ENCODE measurements at regions not wholly inside any gene's neighbourhood (a gene's known extent, or its start where the extent isn't known, plus 50 kb on each side); places are given as distances from the start of the nearest gene placed in this dataset.
"Not testable (repeated sequence)": the region's sequence is repeated elsewhere in the genome, so short reads cannot be mapped to it uniquely, and the experiment has no call there.

- DNase-seq, result no peak
These were observed 123.7 kb downstream of the CASP12 start for GRCh38 chr11:104774578-104774977.

- DNase-seq, result no peak
These were observed 125.4 kb downstream of the CASP12 start for GRCh38 chr11:104772806-104773241.

- no peak for DNase-seq
These were observed 126.5 kb downstream of the CASP12 start for GRCh38 chr11:104771763-104772162.

DNA sequence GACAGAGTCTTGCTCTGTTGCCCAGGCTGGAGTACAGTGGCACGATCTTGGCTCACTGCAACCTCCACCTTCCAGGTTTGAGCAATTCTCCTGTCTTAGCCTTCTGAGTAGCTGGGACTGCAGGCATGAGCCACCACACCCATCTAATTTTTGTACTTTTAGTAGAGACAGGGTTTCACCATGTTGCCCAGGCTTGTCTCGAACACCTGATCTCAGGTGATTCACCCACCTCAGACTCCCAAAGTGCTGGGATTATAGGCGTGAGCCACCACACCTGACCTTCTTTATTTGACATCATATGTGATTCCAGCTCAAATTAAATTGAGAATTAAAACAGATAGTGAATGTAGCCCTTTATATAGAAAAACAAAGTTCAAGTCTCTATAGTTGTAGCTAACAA, 127.2 kb downstream of the CASP12 start:
- not testable (repeated sequence) for DNase-seq

DNA sequence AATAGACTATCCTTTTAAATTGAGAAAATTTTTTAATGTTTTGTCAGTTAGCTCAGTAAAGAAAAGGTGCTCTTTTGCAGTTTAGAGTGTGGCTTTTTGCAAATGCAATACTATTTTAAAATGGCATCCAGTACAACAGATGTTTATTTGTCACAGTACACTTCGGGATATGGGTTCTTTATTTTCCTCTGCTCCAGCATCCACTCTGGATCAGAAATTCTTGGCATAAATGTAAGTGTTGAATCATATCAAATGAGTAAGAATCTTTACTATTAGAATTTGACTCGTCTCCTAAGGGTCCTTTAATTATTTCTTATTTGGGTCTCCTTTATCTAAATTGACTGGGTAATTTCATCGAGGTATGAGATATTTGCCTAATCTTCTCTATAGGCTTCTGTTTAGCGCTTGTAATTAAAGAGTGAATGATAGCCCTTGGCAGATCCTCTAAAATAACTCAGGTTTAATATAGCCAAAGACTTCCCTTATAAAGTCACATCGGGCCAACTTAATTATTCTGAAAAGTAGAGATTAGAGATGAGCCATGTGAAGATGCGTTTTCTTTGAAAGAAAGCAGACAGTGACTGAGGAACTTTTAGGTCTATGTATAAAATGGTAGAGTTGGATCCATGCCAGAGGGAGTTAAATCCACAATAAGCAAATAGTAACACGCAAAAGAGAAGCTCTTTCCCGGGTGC, 132.7 kb downstream of the CASP12 start:
- no peak for DNase-seq

DNA sequence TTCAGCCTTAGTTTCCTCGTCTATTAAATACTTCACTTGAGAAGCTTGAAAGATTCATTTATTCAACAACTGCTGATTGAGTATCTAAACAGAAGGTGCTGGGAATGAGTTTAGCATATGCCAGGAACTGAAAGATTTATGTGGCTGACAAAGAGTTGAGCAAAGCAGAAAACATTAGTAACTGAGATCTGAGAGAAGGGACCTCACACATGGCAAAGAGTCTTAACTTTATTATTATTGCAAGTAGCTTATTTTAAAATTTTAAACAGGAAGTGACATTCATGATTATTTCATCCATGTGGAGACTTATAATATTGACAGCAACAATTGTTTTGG, 133.6 kb downstream of the CASP12 start:
- no peak for DNase-seq

GRCh38 chr11:104763930-104764709, 134.1 kb downstream of the CASP12 start:
- DNase-seq, result no peak

DNA sequence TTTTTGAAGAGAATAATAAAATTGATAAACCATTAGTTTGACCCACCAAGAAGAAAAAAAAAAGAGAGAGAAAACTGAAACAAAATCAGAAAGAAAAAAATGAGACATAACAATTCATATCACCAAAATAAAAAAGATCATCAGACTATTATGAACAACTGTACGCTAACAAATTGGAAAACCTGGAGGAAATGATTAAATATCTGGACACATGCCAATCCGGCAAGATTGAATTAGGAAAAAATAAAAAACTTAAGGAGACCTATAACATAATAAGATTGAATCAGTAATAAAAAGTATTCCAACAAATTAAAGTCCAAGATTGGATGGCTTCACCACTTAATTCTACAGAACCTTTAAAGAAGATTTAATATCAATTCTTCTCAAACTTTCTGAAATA, 136.7 kb downstream of the CASP12 start:
- no peak for DNase-seq

- no peak for DNase-seq
These were observed 138.8 kb downstream of the CASP12 start for GRCh38 chr11:104759464-104759863.

GRCh38 chr11:104738918-104739317, 159.3 kb downstream of the CASP12 start:
- DNase-seq, result no peak

GRCh38 chr11:104738208-104738607, 160.1 kb downstream of the CASP12 start:
- DNase-seq, result no peak

GRCh38 chr11:104736502-104736901, 161.8 kb downstream of the CASP12 start:
- no peak for DNase-seq

GRCh38 chr11:104734998-104735397, 163.3 kb downstream of the CASP12 start:
- DNase-seq, result no peak

DNA sequence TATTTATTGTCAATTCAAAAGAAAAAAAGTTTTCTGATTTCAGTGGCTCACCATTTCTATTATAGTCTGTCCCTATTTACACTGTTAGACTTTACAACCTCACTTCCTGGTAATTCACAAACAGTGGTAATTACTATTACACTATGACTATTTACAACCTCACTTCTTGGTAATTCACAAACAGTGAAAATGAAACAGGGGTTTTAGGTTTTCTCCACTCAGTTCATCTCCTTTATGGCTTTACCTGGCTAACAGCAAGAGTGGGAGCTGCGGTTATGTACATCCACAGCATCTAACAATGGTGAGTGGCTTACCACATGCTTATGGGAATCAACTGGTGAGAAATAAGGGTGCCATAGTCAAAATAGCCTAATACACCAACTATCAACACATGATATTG, 166.4 kb downstream of the CASP12 start:
- DNase-seq, result no peak

DNA sequence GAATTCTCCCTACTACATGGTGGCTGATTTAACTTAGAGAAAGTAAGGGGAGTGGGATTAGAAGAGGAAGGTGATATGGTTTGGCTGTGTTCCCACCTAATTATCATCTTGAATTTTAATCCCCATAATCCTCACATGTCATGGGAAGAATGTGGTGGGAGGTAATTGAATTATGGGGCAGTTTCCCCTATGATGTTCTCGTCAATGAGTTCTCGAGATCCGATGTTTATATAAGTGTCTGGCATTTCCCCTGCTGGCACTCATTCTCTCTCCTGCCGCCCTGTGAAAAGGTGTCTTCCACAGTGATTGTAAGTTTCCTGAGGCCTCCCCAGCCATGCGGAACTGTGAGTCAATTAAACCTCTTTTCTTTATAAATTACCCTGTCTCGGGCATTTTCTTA, 169.3 kb downstream of the CASP12 start:
- no peak for DNase-seq

DNA sequence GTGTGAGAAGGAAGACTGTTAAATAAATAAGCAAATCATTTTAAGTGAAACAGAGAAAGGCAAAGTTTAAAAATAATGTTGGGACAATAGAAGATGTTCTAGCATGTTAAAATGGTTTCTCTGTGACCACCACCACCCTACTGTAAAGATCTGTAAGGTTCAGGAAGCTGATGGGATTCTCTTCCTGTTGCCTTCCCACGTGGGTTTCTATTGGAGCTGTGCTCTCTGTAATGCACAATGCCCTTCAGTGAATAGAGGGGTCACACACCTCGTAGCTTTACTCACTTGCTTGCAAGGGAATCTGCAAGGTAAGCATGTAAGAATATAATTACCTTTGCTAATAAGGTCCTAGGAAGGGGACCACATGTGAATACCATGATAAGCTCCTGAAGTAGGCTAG, 170.5 kb downstream of the CASP12 start:
- DNase-seq, result no peak

DNA sequence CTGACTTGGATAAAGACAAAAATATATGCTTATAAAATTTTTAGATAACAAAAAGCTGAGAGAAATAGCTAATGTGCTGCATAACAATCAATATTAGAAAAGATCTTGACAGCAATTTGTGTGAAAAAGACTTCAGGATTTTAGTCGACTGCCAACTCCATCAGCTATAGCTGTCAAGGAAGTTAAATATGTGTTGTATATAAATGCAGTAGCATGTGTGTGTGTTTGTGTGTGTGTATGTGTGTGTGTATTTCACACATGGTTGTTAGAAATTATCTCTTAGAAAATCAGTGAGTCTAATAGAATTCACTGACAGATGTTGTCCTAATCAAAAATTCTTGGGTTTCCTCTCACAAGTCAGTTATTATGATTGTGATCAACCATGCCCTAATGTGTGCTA, 171.2 kb downstream of the CASP12 start:
- no peak for DNase-seq

DNA sequence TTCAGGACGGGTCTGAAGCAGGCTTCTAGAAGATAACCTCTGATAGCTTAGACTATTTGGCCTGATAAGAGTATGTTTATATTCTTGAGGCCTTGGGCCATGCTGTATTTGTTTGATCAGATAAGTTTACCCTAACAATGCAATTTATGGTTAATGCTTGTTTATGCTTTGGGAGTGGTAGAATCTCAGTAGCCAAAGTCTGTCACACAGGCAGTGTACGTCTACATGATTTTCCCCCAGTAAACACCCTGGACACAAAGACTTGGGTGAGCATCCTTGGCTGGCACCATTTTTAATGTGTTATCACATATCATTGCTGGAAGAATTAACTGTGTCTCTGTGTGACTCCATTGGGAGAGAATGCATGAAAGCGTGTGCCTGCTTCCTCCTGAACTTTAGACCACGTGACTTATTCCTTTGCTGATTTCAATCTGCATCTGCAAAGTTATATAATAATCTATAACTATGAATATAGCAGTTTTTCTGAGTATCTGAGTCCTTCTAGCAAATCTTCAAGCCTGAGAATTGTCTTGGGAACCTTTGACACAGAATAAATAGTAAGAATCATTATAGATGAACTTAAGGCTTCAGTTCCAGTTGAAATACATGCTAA, 172.4 kb downstream of the CASP12 start:
- DNase-seq, result no peak

- no peak for DNase-seq
These were observed 184.9 kb downstream of the CASP12 start for GRCh38 chr11:104713401-104713800.

DNA sequence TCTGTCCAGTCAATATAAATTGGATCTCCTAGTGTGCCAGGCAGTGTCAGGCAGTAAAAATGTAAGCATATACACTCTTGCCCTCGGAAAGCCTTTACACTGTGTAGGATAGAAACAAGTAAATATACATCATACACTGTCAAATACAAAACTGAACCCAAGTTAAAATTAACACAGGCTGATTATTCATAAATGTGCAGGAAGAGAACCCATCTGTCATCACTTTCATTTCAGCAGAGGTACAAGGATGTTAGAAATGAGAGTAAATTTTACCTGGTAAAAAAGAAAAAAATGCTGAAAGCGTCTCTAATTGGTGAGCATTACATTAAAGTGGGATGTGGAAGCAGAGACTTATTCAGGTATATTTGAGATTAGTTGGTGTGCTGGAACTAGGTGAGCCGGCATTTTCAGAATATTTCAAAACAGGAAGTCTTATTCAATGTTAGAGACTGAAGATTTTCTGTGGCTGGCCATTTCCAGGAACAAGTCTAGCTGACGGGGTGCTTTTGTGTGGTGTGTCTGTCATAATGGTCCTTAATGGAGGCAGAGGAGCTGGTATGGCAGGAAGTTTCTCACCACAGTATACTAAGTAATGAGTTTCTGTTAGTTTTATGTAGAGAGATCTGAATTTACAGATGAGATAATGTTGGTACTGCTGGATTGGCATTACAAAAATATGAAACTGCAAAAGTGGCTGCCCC, 192.6 kb downstream of the CASP12 start:
- no peak for DNase-seq

DNA sequence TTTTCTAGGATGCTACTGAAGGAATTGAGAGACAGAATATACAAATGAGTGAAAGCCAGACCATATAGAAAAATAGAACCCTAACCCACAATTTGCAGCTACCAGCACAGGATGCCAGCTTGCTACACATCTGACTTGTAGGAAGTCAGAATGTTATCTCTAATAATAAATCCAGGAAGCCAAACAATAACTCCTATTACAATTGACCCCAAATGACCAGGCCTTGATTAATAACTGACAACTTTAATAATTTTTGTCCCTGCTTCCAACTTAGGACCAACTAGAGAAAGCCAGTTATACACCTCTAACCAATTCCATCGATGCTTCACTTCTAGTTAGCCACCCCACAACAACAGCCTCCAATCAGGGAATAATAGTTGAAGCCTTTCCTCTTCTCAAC, 193.4 kb downstream of the CASP12 start:
- no peak for DNase-seq

- no peak for DNase-seq
These were observed 194.0 kb downstream of the CASP12 start for GRCh38 chr11:104704146-104704830.

DNA sequence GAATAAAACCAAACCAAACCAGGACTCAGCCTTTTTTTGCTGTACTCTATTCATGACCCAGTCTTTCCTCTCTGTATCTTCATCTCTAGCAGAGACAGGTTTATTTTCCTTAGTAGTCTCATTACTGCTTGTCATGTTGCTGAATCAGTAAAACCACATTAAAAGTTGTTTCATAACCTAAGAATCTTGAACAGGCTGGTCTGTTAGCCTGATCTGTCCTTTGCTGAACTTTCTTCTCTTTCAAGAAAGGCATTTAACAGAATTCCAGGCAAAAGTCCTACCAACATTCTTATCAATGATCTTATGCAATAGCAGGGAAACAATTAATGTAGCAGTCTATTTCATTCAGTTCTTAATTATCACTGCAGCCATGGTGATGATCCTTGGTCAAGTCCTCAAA, 197.7 kb downstream of the CASP12 start:
- DNase-seq, result no peak

Measured in SHP77 (cell line).